ENCODE measurements at regions not wholly inside any gene's neighbourhood (a gene's known extent, or its start where the extent isn't known, plus 50 kb on each side); places are given as distances from the start of the nearest gene placed in this dataset.
A peak's percentile ranks its signal among the peaks of the same experiment; 100 is the strongest.

DNA sequence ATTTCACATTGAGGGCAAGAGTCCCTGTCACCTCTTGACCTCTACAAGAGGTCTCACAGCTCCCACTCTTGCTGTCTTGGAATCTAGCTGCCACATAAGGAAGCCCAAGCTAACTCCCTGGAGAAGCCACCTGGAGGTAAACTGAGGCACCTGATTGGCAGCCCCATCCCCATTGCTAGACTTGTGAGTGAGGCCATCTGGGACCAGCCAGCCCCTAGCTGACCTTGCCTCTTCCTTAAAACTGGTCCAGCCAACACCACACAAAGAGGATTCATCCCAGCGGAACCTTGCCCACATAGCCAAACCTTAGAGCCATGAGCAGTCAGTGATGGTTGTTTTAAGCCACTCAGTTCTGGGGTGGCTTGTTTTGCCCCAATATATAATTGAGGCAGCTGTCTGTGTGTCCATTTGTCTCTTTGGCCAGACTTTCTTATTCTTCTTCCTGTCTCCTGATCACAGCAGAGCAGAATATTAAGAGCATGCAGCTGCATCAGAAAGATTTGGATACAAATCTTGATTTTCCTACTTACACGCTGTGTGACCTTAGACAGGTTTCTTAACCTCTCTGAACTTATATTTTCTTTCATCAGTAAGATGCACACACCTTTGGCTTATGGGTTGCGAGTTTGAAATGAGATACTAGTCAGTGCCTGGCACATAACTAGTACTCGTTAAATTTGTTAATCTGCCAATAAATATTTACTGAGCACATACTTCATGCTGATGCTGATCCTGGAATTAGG, 74.3 kb upstream of the TP53I11 start:
- DNase-seq = no peak
- no peaks in the 10 kb centered on the region for H3K9me3 ChIP-seq (ENCODE audit: control insufficient read depth in 4 of 4, insufficient read depth in 3 of 4, low read length in 3 of 4)
- TF ChIP-seq, protein P1, sequence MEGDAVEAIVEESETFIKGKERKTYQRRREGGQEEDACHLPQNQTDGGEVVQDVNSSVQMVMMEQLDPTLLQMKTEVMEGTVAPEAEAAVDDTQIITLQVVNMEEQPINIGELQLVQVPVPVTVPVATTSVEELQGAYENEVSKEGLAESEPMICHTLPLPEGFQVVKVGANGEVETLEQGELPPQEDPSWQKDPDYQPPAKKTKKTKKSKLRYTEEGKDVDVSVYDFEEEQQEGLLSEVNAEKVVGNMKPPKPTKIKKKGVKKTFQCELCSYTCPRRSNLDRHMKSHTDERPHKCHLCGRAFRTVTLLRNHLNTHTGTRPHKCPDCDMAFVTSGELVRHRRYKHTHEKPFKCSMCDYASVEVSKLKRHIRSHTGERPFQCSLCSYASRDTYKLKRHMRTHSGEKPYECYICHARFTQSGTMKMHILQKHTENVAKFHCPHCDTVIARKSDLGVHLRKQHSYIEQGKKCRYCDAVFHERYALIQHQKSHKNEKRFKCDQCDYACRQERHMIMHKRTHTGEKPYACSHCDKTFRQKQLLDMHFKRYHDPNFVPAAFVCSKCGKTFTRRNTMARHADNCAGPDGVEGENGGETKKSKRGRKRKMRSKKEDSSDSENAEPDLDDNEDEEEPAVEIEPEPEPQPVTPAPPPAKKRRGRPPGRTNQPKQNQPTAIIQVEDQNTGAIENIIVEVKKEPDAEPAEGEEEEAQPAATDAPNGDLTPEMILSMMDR (IDR thresholded peaks at IDR 0.05; ENCODE audit: control extremely low read depth, extremely low read depth) = no peak

DNA sequence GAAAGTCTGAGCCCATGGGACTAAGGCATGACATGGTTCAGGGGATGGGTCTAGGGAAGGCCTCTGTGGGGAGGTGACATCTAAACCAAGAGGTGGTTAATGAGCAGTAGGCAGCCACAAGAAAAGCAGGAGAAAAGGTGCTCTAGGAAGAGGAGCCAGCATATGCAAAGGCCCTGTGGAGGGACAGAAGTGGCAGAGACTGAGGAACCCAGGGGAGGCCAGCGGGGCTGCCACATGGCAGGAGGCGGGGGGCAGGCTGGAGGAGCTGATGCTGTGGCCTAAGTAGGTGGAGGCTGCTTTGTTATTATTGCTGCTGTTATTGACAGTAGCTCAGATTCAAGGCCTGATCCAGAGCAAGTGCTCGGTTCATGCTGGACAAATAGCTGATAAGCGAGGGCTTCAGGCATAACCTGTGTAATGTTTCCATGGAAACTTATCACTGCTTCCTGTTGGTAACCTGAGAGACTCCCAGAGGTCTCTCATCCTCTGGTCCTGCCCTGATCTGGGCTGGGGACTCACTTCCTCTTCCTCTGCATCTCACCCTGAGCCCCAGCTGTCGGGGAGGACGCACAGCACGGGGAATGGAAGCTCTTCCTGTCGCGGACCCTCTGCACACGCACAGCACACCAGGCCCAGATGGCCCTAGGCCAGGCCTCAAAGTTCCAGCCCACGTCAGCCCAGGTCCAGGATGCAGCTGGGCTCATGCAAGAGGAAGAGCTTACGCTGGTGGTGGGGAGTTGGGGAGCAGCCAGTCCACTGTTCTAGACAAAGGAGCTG, 75.2 kb upstream of the TP53I11 start:
- Histone ChIP-seq H3K36me3 (ENCODE audit: control insufficient read depth in 4 of 4, insufficient read depth in 4 of 4, low read length in 4 of 4) (no peaks in the 10 kb centered on the region), H3K27me3 (ENCODE audit: control insufficient read depth in 3 of 3, insufficient read depth in 3 of 3, low read length in 2 of 3) (no peaks in the 10 kb centered on the region), H3K4me3 (no peak overlapping the region), H3K9ac (ENCODE audit: insufficient read depth in 1 of 2, low read length in 2 of 2) (no peak overlapping the region), H3K4me1 (ENCODE audit: control insufficient read depth in 5 of 5, insufficient read depth in 5 of 5, low read length in 5 of 5) (peaks cover 4 to 20% (median 13%) of the 10 kb centered on the region in 5 donors), H3K27ac (ENCODE audit: low read depth in 1 of 2, low read length in 1 of 2) (peak overlapping the region in 1 of 2 donors; percentile 29), H3K9me3 (ENCODE audit: control insufficient read depth in 4 of 4, insufficient read depth in 3 of 4, low read length in 3 of 4) (no peaks in the 10 kb centered on the region)
- DNase-seq = peak; percentile 61 to 86 (median 74)
- TF ChIP-seq, protein P1 (IDR thresholded peaks at IDR 0.05; ENCODE audit: control extremely low read depth, extremely low read depth) = no peak
- 27 to 46% methylated on average over 12 of the region's 12 CpGs for WGBS, 2 donors
- peak; percentile 42 for ATAC-seq (ENCODE audit: insufficient read depth, low FRiP score)

More for the DNA sequence above, 74.3 kb upstream of the TP53I11 start:
- Histone ChIP-seq H3K4me1 (ENCODE audit: control insufficient read depth in 5 of 5, insufficient read depth in 5 of 5, low read length in 5 of 5) (peaks cover 4 to 26% (median 14%) of the 10 kb centered on the region in 5 donors), H3K9ac (ENCODE audit: insufficient read depth in 1 of 2, low read length in 2 of 2) (no peak overlapping the region), H3K36me3 (ENCODE audit: control insufficient read depth in 4 of 4, insufficient read depth in 4 of 4, low read length in 4 of 4) (no peaks in the 10 kb centered on the region), H3K4me3 (no peak overlapping the region), H3K27me3 (ENCODE audit: control insufficient read depth in 3 of 3, insufficient read depth in 3 of 3, low read length in 2 of 3) (no peaks in the 10 kb centered on the region), H3K27ac (ENCODE audit: low read depth in 1 of 2, low read length in 1 of 2) (no peak overlapping the region)
- no peak for ATAC-seq (ENCODE audit: insufficient read depth, low FRiP score)
- WGBS, 2 donors = 96 to 97% methylated on average over 4 of the region's 4 CpGs

DNA sequence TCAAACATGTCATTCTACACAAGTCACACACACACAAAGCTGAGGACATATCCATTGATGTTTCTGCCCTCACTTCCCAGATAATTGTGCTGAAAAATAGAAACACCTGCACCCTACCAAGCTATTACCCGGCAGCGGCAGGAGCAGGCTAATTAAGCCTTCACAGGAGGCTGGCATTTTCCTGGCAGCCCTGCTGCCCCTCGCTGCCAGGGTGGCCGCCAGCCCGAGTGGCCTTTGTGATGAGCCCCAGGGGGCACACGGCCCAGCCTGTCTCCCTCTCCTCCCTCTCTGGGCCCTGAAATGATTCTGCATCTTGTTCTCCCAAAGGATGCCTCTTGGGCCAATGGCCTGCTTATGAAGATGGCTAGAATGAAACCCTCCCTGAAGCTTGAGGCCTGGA, 76.2 kb upstream of the TP53I11 start:
- Histone ChIP-seq H3K9me3 (ENCODE audit: control insufficient read depth in 4 of 4, insufficient read depth in 3 of 4, low read length in 3 of 4) (no peaks in the 10 kb centered on the region), H3K9ac (ENCODE audit: insufficient read depth in 1 of 2, low read length in 2 of 2) (no peak overlapping the region), H3K36me3 (ENCODE audit: control insufficient read depth in 4 of 4, insufficient read depth in 4 of 4, low read length in 4 of 4) (no peaks in the 10 kb centered on the region), H3K27me3 (ENCODE audit: control insufficient read depth in 3 of 3, insufficient read depth in 3 of 3, low read length in 2 of 3) (no peaks in the 10 kb centered on the region), H3K4me1 (ENCODE audit: control insufficient read depth in 5 of 5, insufficient read depth in 5 of 5, low read length in 5 of 5) (peaks cover 0 to 13% (median 8%) of the 10 kb centered on the region in 5 donors), H3K27ac (ENCODE audit: low read depth in 1 of 2, low read length in 1 of 2) (peak overlapping the region in 1 of 2 donors; percentile 52), H3K4me3 (no peak overlapping the region)
- no peak for DNase-seq
- TF ChIP-seq, protein P1 (IDR thresholded peaks at IDR 0.05; ENCODE audit: control extremely low read depth, extremely low read depth) = no peak
- 78 to 83% methylated on average over 6 of the region's 6 CpGs for WGBS, 2 donors
- ATAC-seq (ENCODE audit: insufficient read depth, low FRiP score) = no peak

Measured in lung (tissue), 11 donors.